Neutrophil (primary cell): ENCODE measurements at regions not wholly inside any gene's neighbourhood (a gene's known extent, or its start where the extent isn't known, plus 50 kb on each side); places are given as distances from the start of the nearest gene placed in this dataset.

Source experiments
- H3K27ac ChIP-seq: fragments of 200-600 bp; sonication (generic); 2 replicates; pipeline ENCODE4 v1.5.1; 2016; ENCODE audit warnings: mild to moderate bottlenecking, moderate library complexity
- H3K27me3 ChIP-seq: fragments of 200-600 bp; sonication (generic); 2 replicates; pipeline ENCODE4 v1.6.0; 2016; ENCODE audit warnings: mild to moderate bottlenecking
- H3K36me3 ChIP-seq: fragments of 200-600 bp; sonication (generic); 2 replicates; pipeline ENCODE4 v1.5.1; 2017
- H3K4me1 ChIP-seq, 2 experiments: fragments of 200-600 bp in 1 of 2; sonication (generic) in 1 of 2; 1 replicate in 1 of 2; 2 replicates in 1 of 2; pipeline versions ENCODE4 v1.5.1 to v1.6.1; 2013 to 2016; ENCODE audit warnings: low read depth in 1 of 2, low read length in 1 of 2, mild to moderate bottlenecking in 1 of 2, moderate library complexity in 1 of 2; ENCODE audit not compliant: control insufficient read depth in 1 of 2, insufficient read depth in 1 of 2
- H3K4me3 ChIP-seq, 2 experiments: fragments of 200-600 bp in 1 of 2; sonication (generic) in 1 of 2; 1 replicate in 1 of 2; 2 replicates in 1 of 2; pipeline ENCODE4 v1.5.1; 2013 to 2016; ENCODE audit warnings: low read depth in 1 of 2, low read length in 1 of 2, mild to moderate bottlenecking in 1 of 2, moderate library complexity in 1 of 2
- H3K9me3 ChIP-seq: fragments of 200-600 bp; sonication (generic); 2 replicates; pipeline ENCODE4 v1.5.1; 2016
- TF ChIP-seq, protein P1 (sequence below): fragments of 200-600 bp; sonication (generic); IDR thresholded peaks from 2 replicates; pipeline ENCODE4 v1.5.1; 2016; ENCODE audit warnings: antibody characterized with exemption

- Histone ChIP-seq H3K4me1 (no peaks in the 10 kb centered on the region), H3K4me3 (no peak overlapping the region), H3K36me3 (no peaks in the 10 kb centered on the region), H3K27ac (no peak overlapping the region), H3K27me3 (no peaks in the 10 kb centered on the region), H3K9me3 (no peaks in the 10 kb centered on the region)
- TF ChIP-seq, protein P1, sequence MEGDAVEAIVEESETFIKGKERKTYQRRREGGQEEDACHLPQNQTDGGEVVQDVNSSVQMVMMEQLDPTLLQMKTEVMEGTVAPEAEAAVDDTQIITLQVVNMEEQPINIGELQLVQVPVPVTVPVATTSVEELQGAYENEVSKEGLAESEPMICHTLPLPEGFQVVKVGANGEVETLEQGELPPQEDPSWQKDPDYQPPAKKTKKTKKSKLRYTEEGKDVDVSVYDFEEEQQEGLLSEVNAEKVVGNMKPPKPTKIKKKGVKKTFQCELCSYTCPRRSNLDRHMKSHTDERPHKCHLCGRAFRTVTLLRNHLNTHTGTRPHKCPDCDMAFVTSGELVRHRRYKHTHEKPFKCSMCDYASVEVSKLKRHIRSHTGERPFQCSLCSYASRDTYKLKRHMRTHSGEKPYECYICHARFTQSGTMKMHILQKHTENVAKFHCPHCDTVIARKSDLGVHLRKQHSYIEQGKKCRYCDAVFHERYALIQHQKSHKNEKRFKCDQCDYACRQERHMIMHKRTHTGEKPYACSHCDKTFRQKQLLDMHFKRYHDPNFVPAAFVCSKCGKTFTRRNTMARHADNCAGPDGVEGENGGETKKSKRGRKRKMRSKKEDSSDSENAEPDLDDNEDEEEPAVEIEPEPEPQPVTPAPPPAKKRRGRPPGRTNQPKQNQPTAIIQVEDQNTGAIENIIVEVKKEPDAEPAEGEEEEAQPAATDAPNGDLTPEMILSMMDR, result no peak
These were observed 125.2 kb upstream of the PITX2 start for GRCh38 chr4:110748071-110748470.

DNA sequence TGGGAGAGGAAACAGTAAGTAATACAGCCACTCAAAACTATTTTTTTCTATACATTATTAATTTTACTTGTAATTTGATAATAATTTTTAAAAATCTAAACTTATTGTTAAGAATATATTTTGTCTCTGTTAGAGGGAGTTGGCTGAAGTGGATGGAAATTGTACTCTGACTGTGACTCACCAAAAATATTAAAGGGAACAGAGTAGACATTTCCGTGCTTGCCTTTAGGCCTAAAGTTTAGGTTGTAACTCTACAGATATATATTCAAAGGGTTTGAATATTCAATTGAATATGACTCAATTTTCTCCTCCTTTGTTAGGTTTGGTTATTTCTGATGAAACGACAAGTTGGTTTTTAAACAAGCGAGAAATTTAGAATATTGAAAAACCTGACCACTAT lies 128.3 kb upstream of the PITX2 start:
- H3K9me3 ChIP-seq, result no peaks in the 10 kb centered on the region
- no peaks in the 10 kb centered on the region for H3K4me1 ChIP-seq
- H3K27me3 ChIP-seq, result no peaks in the 10 kb centered on the region
- H3K27ac ChIP-seq, result no peak overlapping the region
- H3K4me3 ChIP-seq, result no peak overlapping the region
- TF ChIP-seq, protein P1, result no peak
- H3K36me3 ChIP-seq, result no peaks in the 10 kb centered on the region

GRCh38 chr4:110751986-110752385 lies 129.1 kb upstream of the PITX2 start:
- Histone ChIP-seq H3K27ac (no peak overlapping the region), H3K4me3 (no peak overlapping the region), H3K9me3 (no peaks in the 10 kb centered on the region), H3K36me3 (no peaks in the 10 kb centered on the region), H3K4me1 (no peaks in the 10 kb centered on the region), H3K27me3 (no peaks in the 10 kb centered on the region)
- TF ChIP-seq, protein P1, result no peak

DNA sequence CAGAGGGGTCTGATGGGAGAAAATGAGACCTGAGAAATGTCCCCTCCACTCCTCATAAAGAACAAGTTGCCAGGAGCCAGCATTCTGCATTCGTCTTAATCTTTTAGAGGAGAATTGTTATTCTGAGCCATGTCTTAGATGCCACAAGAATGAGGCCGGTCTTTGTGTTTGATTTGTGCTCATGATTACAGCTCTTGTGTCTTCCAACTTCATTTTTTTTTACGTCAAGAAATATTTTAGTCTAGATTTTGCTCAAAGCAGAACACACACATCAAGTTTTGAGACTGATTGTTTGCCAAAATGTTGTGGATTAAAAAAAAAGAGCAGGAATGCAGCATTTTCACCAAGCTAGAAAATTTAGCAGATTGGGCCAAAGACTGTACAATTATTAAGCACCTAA lies 130.6 kb upstream of the PITX2 start:
- TF ChIP-seq, protein P1, result no peak

GRCh38 chr4:110754716-110755115 lies 131.8 kb upstream of the PITX2 start:
- H3K27me3 ChIP-seq, result no peaks in the 10 kb centered on the region
- no peak overlapping the region for H3K27ac ChIP-seq
- H3K4me1 ChIP-seq, result no peaks in the 10 kb centered on the region
- H3K36me3 ChIP-seq, result no peaks in the 10 kb centered on the region
- no peaks in the 10 kb centered on the region for H3K9me3 ChIP-seq
- H3K4me3 ChIP-seq, result no peak overlapping the region
- TF ChIP-seq, protein P1, result no peak

More for the DNA sequence above, 130.6 kb upstream of the PITX2 start:
- no peaks in the 10 kb centered on the region for H3K27me3 ChIP-seq
- no peaks in the 10 kb centered on the region for H3K9me3 ChIP-seq
- no peaks in the 10 kb centered on the region for H3K4me1 ChIP-seq
- no peak overlapping the region for H3K4me3 ChIP-seq
- H3K36me3 ChIP-seq, result no peaks in the 10 kb centered on the region
- H3K27ac ChIP-seq, result no peak overlapping the region

DNA sequence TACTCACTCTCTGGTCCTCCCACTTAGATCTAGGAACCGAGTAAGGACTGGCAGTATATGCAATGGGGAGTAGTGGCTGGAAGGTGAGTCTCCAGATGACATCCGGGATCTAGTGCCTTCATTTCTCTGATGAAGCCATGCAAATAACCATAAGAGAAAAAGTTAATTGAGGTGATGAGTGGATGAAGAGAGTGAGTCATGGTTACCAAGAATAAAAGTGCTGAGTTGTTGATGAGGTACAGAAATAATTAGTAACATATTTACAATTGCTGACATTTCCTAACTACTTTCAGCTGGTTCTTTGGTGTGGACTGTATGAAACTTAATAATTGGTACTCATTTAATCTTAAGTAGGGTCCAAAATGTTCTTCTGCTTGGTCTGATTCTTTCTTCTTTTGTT lies 146.7 kb upstream of the PITX2 start:
- TF ChIP-seq, protein P1, result no peak
- no peaks in the 10 kb centered on the region for H3K4me1 ChIP-seq
- H3K27me3 ChIP-seq, result no peaks in the 10 kb centered on the region
- H3K36me3 ChIP-seq, result no peaks in the 10 kb centered on the region
- H3K4me3 ChIP-seq, result no peak overlapping the region
- H3K27ac ChIP-seq, result no peak overlapping the region
- H3K9me3 ChIP-seq, result no peaks in the 10 kb centered on the region
